Upper lobe of left lung (tissue), 4 donors: ENCODE measurements at regions not wholly inside any gene's neighbourhood (a gene's known extent, or its start where the extent isn't known, plus 50 kb on each side); places are given as distances from the start of the nearest gene placed in this dataset.
"Not testable (repeated sequence)": the region's sequence is repeated elsewhere in the genome, so short reads cannot be mapped to it uniquely, and the experiment has no call there.

Experiments
- CTCF ChIP-seq, 6 experiments: fragments of 450-650 bp in 4 of 6; fragments of 200-600 bp in 2 of 6; sonication (generic) in 2 of 6; IDR thresholded peaks; one replicate each; pipeline ENCODE4 v1.5.1; 2016 to 2019; ENCODE audit warnings: antibody characterized with exemption in 6 of 6
- EP300 ChIP-seq, 4 donors: sonication (generic); formaldehyde crosslinking; IDR thresholded peaks; one replicate each; pipeline ENCODE4 v1.5.1; 2017; ENCODE audit warnings: antibody characterized with exemption in 4 of 4, control low read depth in 2 of 4
- POLR2A ChIP-seq, 4 donors: fragments of 450-650 bp; IDR thresholded peaks; one replicate each; pipeline ENCODE4 v1.5.1; 2016 to 2017; ENCODE audit warnings: antibody characterized with exemption in 4 of 4, mild to moderate bottlenecking in 2 of 4

GRCh38 chr1:120248203-120248602 lies 71.9 kb upstream of the SEC22B start:
- TF ChIP-seq CTCF, EP300, POLR2A (IDR thresholded peaks at IDR 0.05): not testable (repeated sequence)
